ENCODE measurements at regions not wholly inside any gene's neighbourhood (a gene's known extent, or its start where the extent isn't known, plus 50 kb on each side); places are given as distances from the start of the nearest gene placed in this dataset.

- no peak for DNase-seq
Measured at GRCh38 chr4:56240554-56241174, 146.6 kb downstream of the AASDH start.

- DNase-seq, result no peak
Measured at GRCh38 chr4:56238251-56238650, 149.0 kb downstream of the AASDH start.

GRCh38 chr4:56235725-56236124, 151.6 kb downstream of the AASDH start:
- no peak for DNase-seq

GRCh38 chr4:56235011-56235410, 152.3 kb downstream of the AASDH start:
- no peak for DNase-seq

- DNase-seq, result no peak
Measured at GRCh38 chr4:56234098-56234497, 153.2 kb downstream of the AASDH start.

- DNase-seq, result no peak
Measured at GRCh38 chr4:56231410-56231809, 155.9 kb downstream of the AASDH start.

- no peak for DNase-seq
Measured at GRCh38 chr4:56229947-56230346, 157.3 kb downstream of the AASDH start.

GRCh38 chr4:56227301-56227835, 159.9 kb downstream of the AASDH start:
- DNase-seq, result no peak

GRCh38 chr4:56226579-56226978, 160.7 kb downstream of the AASDH start:
- no peak for DNase-seq

GRCh38 chr4:56224641-56225040, 162.7 kb downstream of the AASDH start:
- DNase-seq, result no peak

GRCh38 chr4:56222514-56222913, 164.8 kb downstream of the AASDH start:
- DNase-seq, result no peak

GRCh38 chr4:56220261-56220660, 167.0 kb downstream of the AASDH start:
- DNase-seq, result no peak

GRCh38 chr4:56219447-56219846, 167.8 kb downstream of the AASDH start:
- no peak for DNase-seq

- no peak for DNase-seq
Measured at GRCh38 chr4:56218230-56218895, 168.9 kb downstream of the AASDH start.

GRCh38 chr4:56217343-56217890, 169.9 kb downstream of the AASDH start:
- DNase-seq, result no peak

- DNase-seq, result no peak
Measured at GRCh38 chr4:56215901-56216300, 171.4 kb downstream of the AASDH start.

GRCh38 chr4:56215141-56215783, 172.0 kb downstream of the AASDH start:
- DNase-seq, result no peak

- DNase-seq, result no peak
Measured at GRCh38 chr4:56213543-56213942, 173.7 kb downstream of the AASDH start.

- DNase-seq, result no peak
Measured at GRCh38 chr4:56212774-56213173, 174.5 kb downstream of the AASDH start.

- no peak for DNase-seq
Measured at GRCh38 chr4:56211202-56211601, 176.1 kb downstream of the AASDH start.

GRCh38 chr4:56210397-56210796, 176.9 kb downstream of the AASDH start:
- no peak for DNase-seq

GRCh38 chr4:56209767-56210166, 177.5 kb downstream of the AASDH start:
- no peak for DNase-seq

- no peak for DNase-seq
Measured at GRCh38 chr4:56208103-56208502, 179.2 kb downstream of the AASDH start.

- DNase-seq, result no peak
Measured at GRCh38 chr4:56206258-56206657, 181.0 kb downstream of the AASDH start.
